Stimulated activated CD8-positive, alpha-beta memory T cell treated with anti-CD3 and anti-CD28 coated beads, Interleukin-12 subunit alpha, Interleukin-12 subunit beta, amount 100 ng/mL, for 1 hour (primary cell): ENCODE measurements at regions not wholly inside any gene's neighbourhood (a gene's known extent, or its start where the extent isn't known, plus 50 kb on each side); places are given as distances from the start of the nearest gene placed in this dataset.
"Not testable (repeated sequence)": the region's sequence is repeated elsewhere in the genome, so short reads cannot be mapped to it uniquely, and the experiment has no call there.

Source experiments
- DNase-seq: peaks from one replicate; pipeline ENCODE4 v3.0.0-alpha.2; 2020; ENCODE audit warnings: low read depth

- DNase-seq, result no peak
Observed at GRCh38 chr1:234960722-234961455, 167.7 kb downstream of the TOMM20 start.

- DNase-seq, result no peak
Observed at GRCh38 chr1:234958706-234959657, 169.7 kb downstream of the TOMM20 start.

GRCh38 chr1:234958066-234958705, 170.5 kb downstream of the TOMM20 start:
- no peak for DNase-seq

GRCh38 chr1:234957330-234958065, 171.1 kb downstream of the TOMM20 start:
- no peak for DNase-seq

GRCh38 chr1:234956821-234957329, 171.8 kb downstream of the TOMM20 start:
- no peak for DNase-seq

GRCh38 chr1:234955107-234955731, 173.4 kb downstream of the TOMM20 start:
- DNase-seq, result no peak

GRCh38 chr1:234954613-234955012, 174.0 kb downstream of the TOMM20 start:
- no peak for DNase-seq

GRCh38 chr1:234953655-234954405, 174.8 kb downstream of the TOMM20 start:
- no peak for DNase-seq

GRCh38 chr1:234950598-234950997, 178.0 kb downstream of the TOMM20 start:
- DNase-seq, result no peak

GRCh38 chr1:234949528-234949927, 179.1 kb downstream of the TOMM20 start:
- DNase-seq, result not testable (repeated sequence)

GRCh38 chr1:234944439-234945344, 183.9 kb downstream of the TOMM20 start:
- DNase-seq, result no peak

- no peak for DNase-seq
Observed at GRCh38 chr1:234943836-234944402, 184.7 kb downstream of the TOMM20 start.

GRCh38 chr1:234942879-234943506, 185.6 kb downstream of the TOMM20 start:
- no peak for DNase-seq

GRCh38 chr1:234942012-234942332, 186.7 kb downstream of the TOMM20 start:
- DNase-seq, result no peak

- DNase-seq, result no peak
Observed at GRCh38 chr1:234941321-234942011, 187.2 kb downstream of the TOMM20 start.

- DNase-seq, result no peak
Observed at GRCh38 chr1:234940841-234941240, 187.8 kb downstream of the TOMM20 start.

- DNase-seq, result no peak
Observed at GRCh38 chr1:234938924-234939323, 189.7 kb downstream of the TOMM20 start.

GRCh38 chr1:234938135-234938534, 190.5 kb downstream of the TOMM20 start:
- DNase-seq, result no peak
